HG02763 (cell line): ENCODE measurements at regions not wholly inside any gene's neighbourhood (a gene's known extent, or its start where the extent isn't known, plus 50 kb on each side); places are given as distances from the start of the nearest gene placed in this dataset.

Experiments used
- ATAC-seq: cut with Tn5 transposase; IDR thresholded peaks from one replicate; pipeline ENCODE4 v1.9.1; 2021; ENCODE audit warnings: mild to moderate bottlenecking, moderate library complexity; ENCODE audit not compliant: unreplicated experiment

DNA sequence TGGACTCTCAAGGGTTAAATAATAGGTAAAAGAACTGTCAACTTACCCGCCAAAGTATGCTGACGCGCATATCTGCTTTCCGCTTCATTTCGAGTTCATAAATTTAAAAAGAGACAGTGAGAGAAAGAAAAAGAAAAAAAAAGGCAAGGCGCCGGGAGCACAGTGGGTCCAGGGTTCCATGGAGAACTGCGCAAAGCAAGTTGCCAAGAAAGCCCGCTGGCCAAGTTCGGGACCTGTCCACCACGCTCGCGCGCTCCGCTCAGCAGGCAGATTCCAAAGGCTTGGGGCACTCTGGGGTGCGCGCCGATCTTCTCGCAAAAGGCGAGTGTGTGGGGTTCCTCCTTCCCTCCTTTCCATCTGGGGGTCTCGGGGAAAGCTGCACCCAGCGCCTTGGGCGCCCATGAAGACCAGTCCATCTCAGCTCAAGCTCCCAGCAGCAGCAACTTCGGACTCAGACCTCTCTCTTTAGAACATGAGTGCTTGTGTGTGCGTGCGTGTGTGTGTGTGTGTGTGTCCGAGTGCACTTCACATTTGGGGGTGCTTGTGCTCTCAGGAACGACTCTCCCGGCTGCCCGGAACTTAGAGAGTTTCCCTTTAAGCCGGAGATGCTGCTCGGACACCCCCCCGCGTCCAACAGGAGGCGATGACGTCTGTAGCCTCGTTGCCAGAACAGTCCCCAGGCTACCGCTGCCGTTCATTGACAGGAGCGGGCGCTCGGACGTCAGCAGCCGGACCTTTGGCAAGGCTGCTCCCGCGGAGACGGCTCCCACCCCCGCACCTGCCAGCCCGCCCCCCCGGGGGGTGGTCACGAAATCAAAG, 180.0 kb downstream of the TBXT start:
- no peak for ATAC-seq

DNA sequence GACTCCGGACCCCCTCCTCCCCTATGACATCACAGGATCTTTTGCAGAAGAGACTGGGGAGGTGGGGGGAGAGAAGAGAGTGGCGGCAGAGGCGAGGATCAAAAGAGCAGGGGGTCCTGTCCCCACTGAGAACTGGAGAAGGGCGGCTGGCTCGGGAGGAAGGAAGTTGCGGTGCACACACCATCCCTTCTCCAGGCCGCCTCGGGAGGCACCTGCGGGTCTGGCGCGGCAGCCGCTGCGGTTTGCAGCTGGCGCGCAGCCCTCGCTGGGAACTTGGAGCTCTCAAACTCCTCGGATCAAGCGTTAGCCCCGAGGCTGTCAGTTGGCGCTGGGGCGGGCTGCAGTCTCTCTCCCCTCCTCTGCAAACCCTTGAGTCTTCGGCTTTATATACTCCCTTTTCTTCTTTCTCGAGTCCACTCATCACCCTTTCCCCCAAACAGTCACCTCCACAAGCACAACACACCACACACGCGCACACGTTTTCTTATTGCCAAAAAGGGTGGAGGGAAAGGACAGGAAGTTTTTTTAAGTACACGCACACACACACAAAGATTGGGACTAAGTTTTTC, 180.7 kb downstream of the TBXT start:
- ATAC-seq: no peak

DNA sequence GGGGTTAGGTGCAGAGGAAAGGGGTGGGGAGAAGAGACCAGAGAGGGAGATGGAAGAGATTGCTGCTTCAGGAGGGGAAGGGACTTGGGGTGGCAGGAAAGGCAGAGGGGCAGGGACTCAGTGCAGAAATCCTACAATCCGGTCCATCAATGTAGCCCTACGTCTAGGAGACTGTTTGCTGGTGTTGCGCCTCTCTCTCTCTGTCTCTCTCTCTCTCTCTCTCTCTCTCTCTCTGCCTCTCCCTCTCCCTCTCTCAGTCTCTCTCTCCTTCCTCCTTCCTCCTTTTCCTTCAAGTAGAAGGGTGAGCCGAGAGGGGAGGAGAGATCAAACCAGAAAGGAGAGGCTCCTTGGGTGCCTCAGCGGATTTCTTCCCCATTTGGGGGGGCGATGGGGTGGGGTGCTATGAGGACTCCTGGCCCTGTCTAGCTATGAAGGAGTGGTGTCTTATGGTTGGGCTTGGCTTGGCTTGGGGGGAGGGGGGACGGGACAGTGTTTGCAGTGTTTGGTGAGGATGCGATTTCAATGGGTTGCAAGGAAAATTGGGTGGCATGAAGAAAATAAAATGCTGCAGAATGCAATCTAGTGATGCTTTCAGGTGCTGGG, 181.2 kb downstream of the TBXT start:
- no peak for ATAC-seq

DNA sequence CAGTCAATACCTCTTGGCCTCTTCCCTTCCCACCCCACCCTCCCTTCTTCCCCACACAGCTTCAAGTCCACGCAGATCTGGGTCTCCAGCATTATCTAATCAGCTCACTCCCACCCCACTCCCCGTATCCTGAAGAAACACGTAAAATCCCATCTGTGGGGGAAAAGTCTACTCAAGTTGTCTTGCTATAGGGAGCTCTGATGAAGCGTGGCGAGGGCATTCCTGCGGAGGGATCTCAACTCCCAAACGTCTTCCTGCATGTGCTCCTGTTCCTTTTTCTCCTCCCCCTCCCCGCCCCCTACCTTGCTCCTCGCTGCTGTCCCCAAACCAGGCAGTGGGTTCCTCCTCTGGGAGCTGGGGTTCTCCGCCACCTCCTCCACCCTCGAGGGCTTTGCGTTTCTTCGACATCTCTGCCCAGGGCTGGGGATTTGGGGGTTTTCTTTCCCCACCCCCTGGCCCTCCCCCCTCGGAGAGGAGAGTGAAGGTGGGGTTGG, 181.8 kb downstream of the TBXT start:
- no peak for ATAC-seq

DNA sequence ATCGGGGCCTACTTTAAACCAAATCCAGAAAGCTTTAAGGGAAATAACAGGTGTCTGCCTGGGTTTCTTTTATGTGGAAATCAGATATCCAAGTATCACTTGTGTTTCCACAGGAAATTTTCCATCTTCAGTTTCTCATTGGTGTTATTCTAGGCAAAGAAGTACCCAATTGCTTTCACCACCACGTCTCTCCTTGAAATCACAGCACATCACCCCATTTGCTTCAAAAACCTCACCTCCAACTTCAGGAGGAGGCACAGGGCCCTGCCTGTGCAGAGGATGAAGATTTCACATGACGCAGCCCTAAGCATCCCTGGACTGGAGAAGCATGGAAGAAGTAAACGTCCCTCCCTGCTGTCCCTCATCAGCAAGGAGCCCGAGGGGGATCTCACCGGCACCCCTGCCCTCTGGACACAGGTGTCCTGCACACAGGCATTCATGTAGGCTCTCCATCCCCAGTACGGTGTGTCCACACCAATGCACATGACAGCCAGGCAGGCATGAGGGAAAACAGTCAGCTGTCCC, 182.3 kb downstream of the TBXT start:
- ATAC-seq: no peak

DNA sequence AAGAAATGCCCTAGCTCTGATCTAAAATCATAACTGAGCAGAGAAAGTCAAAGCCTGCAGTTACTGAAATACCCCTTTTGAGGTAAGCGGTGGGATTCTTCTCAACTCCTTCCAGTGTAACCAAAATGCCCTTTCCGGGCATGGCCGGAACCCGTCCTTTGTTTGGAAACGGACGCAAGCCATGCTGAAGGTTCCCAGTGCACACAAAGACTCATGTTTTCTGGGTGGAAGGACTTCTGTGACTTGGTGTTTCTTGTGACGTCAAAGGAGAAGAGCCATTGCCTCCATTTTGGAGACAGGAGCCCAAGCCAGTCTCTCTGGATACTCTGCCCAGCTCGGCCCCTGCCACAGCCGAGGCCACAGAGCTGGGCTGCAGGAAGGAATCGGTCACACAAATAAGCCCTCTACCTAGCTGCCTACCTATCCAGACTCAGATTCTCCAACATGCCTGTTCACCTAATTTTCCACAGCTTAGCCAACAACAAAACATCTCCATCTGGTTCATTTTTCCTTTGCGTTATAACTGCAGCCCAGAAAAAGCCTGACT, 182.8 kb downstream of the TBXT start:
- ATAC-seq: no peak

DNA sequence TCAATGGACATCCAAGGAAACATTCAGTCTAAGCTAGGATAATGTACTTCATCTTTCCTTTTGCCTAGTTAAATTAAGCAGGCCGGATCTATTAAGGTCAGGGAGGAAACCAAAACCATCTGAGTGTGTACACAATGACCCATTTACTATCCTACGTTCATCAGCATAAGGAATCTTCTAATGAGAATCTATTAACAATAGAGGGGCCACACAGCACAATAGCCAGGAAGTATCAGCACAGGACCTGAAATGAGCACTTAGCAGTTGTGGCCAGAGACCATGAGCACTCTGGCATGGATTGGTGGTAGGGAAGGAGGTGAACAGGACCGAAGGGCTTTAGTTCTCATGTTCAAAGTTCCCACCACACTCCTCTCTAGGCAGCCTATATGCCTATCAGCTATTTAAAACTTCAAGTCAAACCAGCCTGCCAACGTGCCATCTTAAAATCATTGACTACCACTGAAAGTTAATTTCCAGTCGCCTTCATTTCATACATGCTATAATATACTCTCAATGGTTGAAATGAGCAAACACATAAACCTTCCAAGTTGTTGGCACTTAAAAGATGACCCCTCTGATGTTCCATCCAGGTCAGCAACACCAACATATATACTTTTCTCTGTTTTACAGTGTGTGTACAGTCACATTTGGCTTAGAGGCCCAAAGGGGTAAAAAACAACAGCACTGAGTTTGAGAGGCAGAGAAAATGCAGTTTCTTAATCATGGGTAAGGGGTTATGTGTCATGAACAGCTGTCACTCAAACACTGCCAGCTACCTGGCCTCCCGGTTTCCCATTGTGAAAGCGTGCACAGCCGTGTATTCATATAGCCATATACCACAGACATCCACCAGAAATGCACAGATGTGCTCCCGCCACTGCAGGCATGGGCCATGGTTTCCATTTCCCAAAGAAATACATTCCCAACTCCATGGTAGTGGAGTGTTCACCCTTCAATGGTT, 184.3 kb downstream of the TBXT start:
- no peak for ATAC-seq

DNA sequence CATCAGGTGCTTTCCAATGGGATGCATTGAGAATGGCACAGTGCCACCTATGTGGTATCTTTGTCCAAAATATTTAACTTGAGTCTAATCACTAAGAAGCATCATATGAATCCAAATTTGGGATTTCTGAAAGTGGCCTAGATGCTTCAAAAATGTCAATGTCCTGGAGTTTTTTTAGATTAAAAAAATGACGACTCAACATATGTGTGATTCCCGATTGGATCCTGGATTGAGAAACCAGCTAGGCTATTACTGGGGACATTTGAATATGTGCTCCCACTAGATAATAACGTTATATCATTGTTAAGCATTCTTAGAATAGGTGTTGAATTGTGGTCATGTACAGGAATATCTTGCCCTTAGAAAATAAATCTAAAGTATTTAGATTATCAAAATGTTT, 189.2 kb downstream of the TBXT start:
- ATAC-seq: no peak

DNA sequence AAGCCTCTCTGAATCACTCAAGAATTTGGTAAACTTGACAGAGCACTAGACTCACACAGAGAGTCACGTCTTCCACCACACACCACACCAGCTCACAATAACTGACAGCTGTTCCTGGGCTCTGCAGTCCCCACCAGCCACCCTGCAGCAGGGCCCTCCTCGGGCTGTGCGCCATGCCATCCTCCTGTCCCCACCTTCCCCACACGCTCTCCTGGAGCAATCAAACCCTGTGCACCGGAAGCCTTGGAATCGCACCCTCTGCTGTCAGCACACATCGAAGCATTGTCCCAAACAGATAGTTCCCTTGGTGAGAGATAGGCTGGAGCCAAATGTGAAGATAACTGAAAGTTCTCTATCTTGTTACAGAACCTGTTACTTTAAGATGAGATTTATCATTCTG, 191.0 kb downstream of the TBXT start:
- ATAC-seq: no peak

DNA sequence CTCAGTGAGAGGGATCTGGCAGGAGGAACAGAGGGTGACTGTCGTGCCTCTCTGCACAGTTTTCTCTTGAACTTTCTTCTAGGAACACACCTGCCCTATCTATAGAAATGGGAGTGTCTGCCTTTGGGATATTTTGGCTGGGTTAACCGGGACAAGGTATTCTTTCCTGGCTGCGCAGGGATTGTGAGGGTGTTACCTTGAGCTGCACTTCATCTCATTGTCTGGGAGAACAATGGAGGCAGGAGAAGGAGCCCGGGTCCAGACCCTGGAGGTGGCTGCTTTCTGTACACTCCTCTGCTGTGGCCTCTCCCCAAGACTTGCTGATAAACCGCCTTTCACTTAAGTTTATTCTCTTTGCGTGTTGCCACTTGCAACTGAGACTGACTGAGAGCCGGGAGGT, 192.8 kb downstream of the TBXT start:
- no peak for ATAC-seq

DNA sequence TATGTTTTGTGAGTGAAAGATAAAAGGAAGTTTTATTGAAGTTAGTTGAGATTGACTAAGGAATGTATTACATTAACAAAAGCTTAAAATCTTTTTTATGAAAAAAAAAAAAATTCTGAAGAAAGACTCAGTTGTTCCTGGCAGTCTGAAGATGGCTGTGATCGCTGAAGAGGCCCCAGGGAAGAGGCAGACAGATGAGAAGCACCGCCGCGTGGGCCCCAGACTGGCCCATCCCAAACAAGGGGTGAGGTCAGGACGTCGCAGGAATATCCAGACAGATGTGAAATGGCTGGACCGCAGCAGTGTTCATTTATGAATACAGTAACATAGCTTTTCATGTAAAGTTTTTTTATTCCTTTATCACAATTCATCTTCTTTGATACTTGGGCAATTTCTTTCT, 194.2 kb downstream of the TBXT start:
- no peak for ATAC-seq

DNA sequence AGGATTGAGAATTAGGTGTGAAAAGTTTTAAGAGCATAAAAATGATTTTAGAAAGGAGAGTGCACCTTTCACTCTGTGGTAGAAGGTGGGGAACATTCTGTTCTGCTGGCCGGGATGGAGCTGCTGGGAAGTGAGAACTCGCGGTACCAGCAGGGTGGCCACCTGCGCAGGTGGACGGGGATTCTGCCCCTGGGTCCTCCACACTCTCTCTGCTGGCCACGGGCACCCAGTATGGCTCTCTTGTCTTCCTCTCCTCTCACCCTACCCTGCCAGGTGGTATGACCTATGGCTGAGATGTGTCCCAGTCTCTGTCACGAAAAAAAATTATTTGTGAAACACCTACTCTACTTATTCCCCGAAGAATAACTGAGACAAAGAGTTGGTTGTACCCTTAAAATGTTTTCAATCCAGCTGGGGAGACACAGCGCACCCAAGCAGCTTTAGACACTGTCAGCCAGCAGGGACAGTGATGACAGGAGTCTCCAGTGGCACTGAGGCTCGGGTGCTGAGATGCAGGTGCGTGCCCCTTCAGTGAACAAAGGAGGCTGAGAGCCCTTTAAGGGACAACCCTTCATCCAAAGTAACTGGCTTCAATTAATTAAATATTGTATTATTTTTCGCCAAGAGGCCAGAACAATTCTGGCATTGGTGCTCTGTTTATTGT, 195.4 kb downstream of the TBXT start:
- ATAC-seq: no peak

DNA sequence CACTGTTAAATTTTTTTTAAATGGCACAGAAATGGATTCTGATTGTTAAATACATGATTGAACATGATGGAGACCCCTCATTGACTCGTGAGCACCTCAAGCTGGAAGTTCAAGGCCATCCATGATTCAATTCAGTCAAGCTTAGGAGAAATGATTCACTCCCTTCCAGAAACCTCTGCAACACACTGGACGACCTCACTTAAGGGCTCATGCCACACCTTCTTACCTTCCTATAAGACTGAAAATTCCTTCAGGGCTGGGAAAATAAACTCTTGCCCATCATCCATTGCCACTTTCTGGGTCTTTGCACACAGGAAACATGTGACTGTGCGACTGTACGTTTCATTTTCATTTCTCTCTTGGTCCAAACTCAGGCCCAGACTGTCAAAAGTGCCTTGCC, 196.4 kb downstream of the TBXT start:
- no peak for ATAC-seq

DNA sequence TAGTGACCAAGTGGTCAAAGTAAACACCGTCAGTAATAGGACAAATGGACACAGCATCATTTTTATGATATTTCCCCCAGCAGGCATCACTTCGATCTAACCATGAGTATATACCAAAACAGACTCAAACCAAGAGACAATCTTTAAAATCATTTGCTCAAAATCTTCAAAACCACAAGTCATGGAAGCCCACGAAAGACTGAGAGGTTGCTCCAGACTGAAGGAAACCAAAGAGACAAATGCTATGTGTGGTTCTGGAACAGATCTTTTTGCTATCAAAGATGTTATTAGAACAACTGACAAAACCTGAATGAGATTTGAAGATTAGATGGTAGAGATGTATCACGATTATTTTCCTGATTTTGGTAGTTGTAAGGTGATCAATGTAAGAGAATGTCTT, 197.7 kb downstream of the TBXT start:
- no peak for ATAC-seq

DNA sequence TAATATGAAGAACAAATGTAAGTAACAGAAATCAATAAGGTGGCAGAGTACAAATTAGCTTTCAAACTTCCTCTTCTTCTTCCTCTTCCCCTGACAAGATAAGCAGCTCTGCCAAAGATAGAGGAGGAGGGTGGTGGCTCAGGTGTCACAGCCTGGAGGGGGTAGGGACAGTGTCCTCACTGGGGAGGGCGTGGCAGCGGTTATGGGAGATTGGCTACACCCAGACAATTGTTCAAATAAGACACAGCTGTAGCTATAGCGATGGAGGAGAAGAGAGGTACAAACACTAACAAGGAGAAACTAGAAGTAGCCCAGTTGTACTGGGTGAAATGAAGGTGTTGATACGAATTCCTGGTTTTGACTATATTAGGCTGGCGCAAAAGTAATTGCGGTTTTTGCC, 198.5 kb downstream of the TBXT start:
- no peak for ATAC-seq

DNA sequence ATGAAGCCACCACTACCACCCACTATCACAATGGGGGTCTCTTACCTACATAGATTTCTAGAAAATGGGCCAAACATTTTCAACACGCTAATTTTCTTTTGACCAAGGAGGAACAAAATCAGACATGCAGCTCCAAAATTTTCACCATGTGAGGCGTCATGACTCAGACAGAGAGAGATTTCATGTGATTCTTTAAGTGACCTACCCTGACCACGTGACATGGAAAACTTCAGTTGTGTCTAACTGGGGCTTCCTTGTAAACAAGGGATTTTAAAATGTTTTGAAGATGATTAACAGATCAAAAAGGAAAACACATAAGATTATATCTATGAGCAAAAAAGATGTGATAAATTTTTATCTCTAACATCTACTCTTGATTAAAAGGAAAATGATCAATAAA, 199.2 kb downstream of the TBXT start:
- no peak for ATAC-seq

DNA sequence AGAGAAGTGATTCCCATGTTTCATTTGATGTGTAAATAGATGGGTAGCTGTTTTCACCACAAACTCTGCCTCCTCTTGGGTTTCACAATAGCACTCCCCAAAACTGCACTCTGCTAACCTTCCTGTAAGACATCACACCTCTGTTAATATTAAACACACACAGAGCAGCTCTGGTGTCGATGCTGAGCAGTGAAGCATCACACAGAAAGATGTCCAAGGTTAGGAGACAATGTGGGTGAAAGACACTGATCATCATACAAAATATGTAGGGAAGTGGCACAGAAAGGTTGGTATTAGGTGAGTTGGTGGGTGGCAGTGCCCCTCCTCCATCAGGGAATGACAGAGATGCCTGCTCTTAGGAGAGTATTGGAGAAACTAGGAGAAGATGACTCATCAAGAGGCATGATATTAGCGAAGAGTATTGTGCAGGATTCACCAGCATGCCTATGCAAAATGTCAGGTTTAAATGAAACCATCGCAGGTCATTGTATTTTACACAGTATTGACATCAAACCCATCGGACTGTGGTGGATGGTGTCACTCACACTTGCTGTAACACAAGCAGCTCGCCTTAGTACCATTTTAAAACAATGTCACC, 199.7 kb downstream of the TBXT start:
- no peak for ATAC-seq

DNA sequence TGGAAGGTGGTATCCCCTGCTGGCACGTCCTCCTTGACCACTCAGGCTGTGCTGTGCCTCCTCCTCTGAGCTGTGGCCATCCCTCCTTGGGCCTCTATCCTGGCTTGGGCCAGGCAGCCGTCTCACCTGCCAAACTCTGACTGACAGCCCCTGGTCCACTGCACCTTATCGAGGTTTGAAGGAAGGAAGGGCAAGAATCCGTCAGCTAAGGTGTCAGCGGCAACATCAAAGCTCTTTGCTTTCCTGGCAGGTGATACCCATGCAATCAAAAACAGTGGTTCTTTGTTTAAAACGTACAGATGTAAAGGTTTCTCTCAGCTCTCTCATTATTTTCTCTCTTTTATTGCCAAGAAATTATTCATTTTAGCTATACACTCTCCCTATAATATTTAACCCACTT, 203.9 kb downstream of the TBXT start:
- ATAC-seq: no peak

DNA sequence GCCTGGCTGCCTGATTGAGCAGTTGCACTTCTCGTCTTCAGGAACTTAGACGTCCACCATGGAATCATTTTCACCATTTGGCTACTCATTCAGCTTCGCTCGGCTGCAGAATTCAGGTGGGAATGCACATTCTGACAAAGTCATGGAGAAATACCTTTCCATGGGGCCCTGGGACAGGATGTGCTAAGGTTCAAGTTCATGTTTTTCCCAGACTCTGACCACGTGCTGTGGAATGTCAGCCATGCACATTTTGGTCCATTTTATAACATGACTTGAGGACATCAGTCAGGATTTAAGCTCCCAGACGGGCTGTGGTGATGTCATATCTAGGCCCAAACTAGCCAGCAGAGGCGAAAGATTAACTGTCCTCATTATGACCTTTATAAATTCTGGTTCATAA, 205.3 kb downstream of the TBXT start:
- no peak for ATAC-seq

DNA sequence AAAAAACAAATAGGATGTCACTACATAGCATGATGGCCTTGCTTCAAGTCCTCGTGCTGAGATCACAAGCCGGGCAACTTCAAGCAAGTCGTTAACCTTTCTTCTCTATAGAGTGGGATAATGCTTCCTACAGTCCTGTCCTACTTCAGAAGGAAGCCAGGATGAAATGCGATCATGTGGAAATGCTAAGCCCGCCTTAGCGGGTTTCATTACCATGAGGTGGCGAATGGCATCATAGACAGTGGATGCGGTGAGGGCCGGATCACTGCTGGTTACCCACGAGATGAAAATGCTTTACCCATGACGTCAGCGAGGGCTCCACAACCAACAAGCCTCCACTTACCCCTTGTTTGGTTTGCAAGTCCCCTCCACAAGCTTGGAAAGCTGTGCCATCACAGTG, 206.4 kb downstream of the TBXT start:
- no peak for ATAC-seq
